ENCODE measurements at regions not wholly inside any gene's neighbourhood (a gene's known extent, or its start where the extent isn't known, plus 50 kb on each side); places are given as distances from the start of the nearest gene placed in this dataset.

DNA sequence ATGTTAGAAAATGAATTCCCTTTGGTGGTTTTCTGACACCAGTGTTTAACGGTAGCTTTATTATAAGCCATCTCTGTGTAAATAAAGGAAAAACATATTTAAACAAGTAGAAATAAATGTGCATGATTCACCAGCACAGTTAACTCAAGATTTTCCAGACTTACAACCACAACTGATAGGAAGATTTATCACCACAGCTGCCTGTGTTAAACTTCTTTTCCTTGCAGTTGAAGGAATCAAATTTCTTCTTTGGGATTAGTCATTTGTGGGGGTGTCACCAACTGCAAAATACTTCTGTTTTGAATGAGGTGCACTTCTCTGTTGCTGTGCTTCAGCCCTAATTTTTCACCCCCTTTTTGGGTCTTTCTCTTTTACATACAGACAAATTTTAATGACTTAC, 128.1 kb upstream of the STK26 start:
- WGBS, 2 donors: 40 to 49% methylated on average over 1 of the region's 1 CpG
- no peak for TF ChIP-seq POLR2A (IDR thresholded peaks at IDR 0.05)
- TF ChIP-seq, protein P1, sequence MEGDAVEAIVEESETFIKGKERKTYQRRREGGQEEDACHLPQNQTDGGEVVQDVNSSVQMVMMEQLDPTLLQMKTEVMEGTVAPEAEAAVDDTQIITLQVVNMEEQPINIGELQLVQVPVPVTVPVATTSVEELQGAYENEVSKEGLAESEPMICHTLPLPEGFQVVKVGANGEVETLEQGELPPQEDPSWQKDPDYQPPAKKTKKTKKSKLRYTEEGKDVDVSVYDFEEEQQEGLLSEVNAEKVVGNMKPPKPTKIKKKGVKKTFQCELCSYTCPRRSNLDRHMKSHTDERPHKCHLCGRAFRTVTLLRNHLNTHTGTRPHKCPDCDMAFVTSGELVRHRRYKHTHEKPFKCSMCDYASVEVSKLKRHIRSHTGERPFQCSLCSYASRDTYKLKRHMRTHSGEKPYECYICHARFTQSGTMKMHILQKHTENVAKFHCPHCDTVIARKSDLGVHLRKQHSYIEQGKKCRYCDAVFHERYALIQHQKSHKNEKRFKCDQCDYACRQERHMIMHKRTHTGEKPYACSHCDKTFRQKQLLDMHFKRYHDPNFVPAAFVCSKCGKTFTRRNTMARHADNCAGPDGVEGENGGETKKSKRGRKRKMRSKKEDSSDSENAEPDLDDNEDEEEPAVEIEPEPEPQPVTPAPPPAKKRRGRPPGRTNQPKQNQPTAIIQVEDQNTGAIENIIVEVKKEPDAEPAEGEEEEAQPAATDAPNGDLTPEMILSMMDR (IDR thresholded peaks at IDR 0.05): no peak
- Histone ChIP-seq H3K4me3 (no peak overlapping the region), H3K36me3 (no peaks in the 10 kb centered on the region), H3K4me1 (no peaks in the 10 kb centered on the region), H3K27me3 (peaks cover 0 to 13% of the 10 kb centered on the region in 2 donors), H3K27ac (no peak overlapping the region), H3K9me3 (no peaks in the 10 kb centered on the region)
- DNase-seq (ENCODE audit: low spot score in 2 of 2): no peak

GRCh38 chrX:131895807-131896206, 127.3 kb upstream of the STK26 start:
- no peak for DNase-seq (ENCODE audit: low spot score in 2 of 2)

GRCh38 chrX:131901546-131901945, 121.6 kb upstream of the STK26 start:
- TF ChIP-seq, protein P1 (IDR thresholded peaks at IDR 0.05): no peak
- no peak for TF ChIP-seq EP300 (IDR thresholded peaks at IDR 0.05)
- TF ChIP-seq POLR2A (IDR thresholded peaks at IDR 0.05): no peak
- no peaks in the 10 kb centered on the region for H3K4me1 ChIP-seq
- no peaks in the 10 kb centered on the region for H3K36me3 ChIP-seq
- DNase-seq (ENCODE audit: low spot score in 2 of 2): no peak
- 50% methylated on average over 1 of the region's 1 CpG; no CpG with 5 or more reads in 1 of the 2 donors for WGBS, 2 donors
- H3K27me3 ChIP-seq: no peaks in the 10 kb centered on the region
- no peaks in the 10 kb centered on the region for H3K9me3 ChIP-seq
- no peak overlapping the region for H3K4me3 ChIP-seq
- H3K27ac ChIP-seq: no peak overlapping the region

More at GRCh38 chrX:131895807-131896206, 127.3 kb upstream of the STK26 start:
- 58 to 77% methylated on average over 3 of the region's 3 CpGs for WGBS, 2 donors
- no peak overlapping the region for H3K4me3 ChIP-seq
- TF ChIP-seq POLR2A (IDR thresholded peaks at IDR 0.05) (no peak), EP300 (IDR thresholded peaks at IDR 0.05) (no peak)
- TF ChIP-seq, protein P1 (IDR thresholded peaks at IDR 0.05): no peak
- H3K4me1 ChIP-seq: no peaks in the 10 kb centered on the region
- H3K36me3 ChIP-seq: no peaks in the 10 kb centered on the region
- no peaks in the 10 kb centered on the region for H3K9me3 ChIP-seq
- H3K27ac ChIP-seq: no peak overlapping the region
- peaks cover 0 to 13% of the 10 kb centered on the region in 2 donors for H3K27me3 ChIP-seq

DNA sequence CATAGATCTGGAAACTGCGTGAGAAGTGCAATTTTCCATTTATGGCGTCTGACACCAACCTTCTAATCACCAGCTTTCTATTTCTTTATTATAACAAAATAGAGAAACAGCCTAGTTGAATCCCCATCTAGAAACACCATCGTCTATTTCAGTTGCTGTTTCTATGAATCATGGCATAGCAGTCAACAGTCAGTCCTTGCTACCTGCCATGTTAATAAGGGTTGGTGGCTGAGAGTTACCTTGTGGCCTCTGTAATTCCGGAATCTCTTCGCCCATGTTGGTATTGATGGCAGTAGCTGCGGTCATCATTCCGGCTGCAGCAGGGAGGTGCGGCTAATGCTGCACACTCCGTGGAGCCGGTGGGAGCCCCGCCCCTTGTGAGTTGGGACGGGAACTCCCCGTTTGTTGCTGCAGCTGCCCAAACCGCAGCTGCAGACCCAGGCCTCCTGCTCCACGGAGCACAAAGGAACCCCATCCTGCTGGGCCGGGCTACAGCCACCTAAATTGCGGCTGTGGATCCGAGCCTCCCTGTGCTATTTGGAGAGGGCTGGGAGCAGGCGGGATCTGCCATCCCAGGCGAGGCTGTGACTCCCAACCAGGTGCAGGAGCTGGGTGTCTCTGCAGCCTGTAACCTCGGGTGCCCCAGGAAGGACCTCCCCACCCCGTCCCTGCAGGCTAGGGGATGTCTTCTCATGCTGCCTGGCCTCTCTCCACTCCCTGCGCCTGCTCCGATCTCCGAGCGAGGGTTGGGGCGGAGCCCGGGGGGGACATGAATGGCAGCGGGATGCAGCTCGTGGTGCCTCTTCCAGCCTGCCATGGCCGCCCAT, 115.4 kb upstream of the STK26 start:
- no peaks in the 10 kb centered on the region for H3K36me3 ChIP-seq
- TF ChIP-seq POLR2A (IDR thresholded peaks at IDR 0.05) (no peak), EP300 (IDR thresholded peaks at IDR 0.05) (no peak)
- TF ChIP-seq, protein P1 (IDR thresholded peaks at IDR 0.05): no peak
- WGBS, 2 donors: 74 to 94% methylated on average over 7 to 26 of the region's 31 CpGs
- H3K27me3 ChIP-seq: peaks cover 0 to 4% of the 10 kb centered on the region in 2 donors
- H3K4me3 ChIP-seq: no peak overlapping the region
- DNase-seq (ENCODE audit: low spot score in 2 of 2): no peak
- H3K27ac ChIP-seq: no peak overlapping the region
- no peaks in the 10 kb centered on the region for H3K9me3 ChIP-seq
- H3K4me1 ChIP-seq: no peaks in the 10 kb centered on the region

- Histone ChIP-seq H3K4me3 (no peak overlapping the region), H3K27ac (no peak overlapping the region), H3K9me3 (no peaks in the 10 kb centered on the region), H3K27me3 (peaks cover 0 to 4% of the 10 kb centered on the region in 2 donors), H3K4me1 (no peaks in the 10 kb centered on the region), H3K36me3 (no peaks in the 10 kb centered on the region)
- no peak for TF ChIP-seq POLR2A (IDR thresholded peaks at IDR 0.05)
- TF ChIP-seq, protein P1 (IDR thresholded peaks at IDR 0.05): no peak
- TF ChIP-seq EP300 (IDR thresholded peaks at IDR 0.05): no peak
- WGBS, 2 donors: 72 to 73% methylated on average over 1 of the region's 1 CpG
- no peak for DNase-seq (ENCODE audit: low spot score in 2 of 2)
Measured at GRCh38 chrX:131910586-131910985, 112.5 kb upstream of the STK26 start.
